PC-3 (cell line): ENCODE measurements at regions not wholly inside any gene's neighbourhood (a gene's known extent, or its start where the extent isn't known, plus 50 kb on each side); places are given as distances from the start of the nearest gene placed in this dataset.

Experiments
- ATAC-seq: fragments of 200-7000 bp; cut with Tn5 transposase; 2 replicates; pipeline ENCODE4 v1.9.1; 2020; ENCODE audit warnings: mild to moderate bottlenecking, moderate library complexity
- BruUV-seq: library from RNA; stranded (reverse); fragments of 400-500 nt; replicated peaks from 2 replicates; lab custom pipeline; 2021; lab: Mats Ljungman, UMichigan
- CTCF ChIA-PET: fragments of 300-600 bp; sonication (Branson Sonifier 250); formaldehyde crosslinking; loops from one replicate; lab custom pipeline; 2022; ENCODE audit warnings: antibody characterized with exemption; lab: Charles Lee
- POLR2A ChIA-PET: fragments of 300-600 bp; sonication (Branson Sonifier 250); formaldehyde crosslinking; loops from one replicate; lab custom pipeline; 2022; ENCODE audit warnings: antibody characterized with exemption; ENCODE audit not compliant: unreplicated experiment; lab: Charles Lee
- DNase-seq: peaks from one replicate; pipeline ENCODE4 v3.0.0-alpha.2; 2015
- H2AFZ ChIP-seq: fragments of 300-600 bp; sonication (generic); 2 replicates; pipeline ENCODE4 v1.6.0; 2016; ENCODE audit warnings: antibody characterized with exemption, low read length
- H3F3A ChIP-seq: fragments of 300-600 bp; sonication (generic); one replicate; pipeline ENCODE4 v1.6.0; 2017; ENCODE audit warnings: antibody characterized with exemption, low read length, control low read depth, mild to moderate bottlenecking; ENCODE audit not compliant: unreplicated experiment
- H3K27ac ChIP-seq: fragments of 300-600 bp; sonication (generic); 2 replicates; pipeline ENCODE4 v1.5.1; 2016; ENCODE audit warnings: mild to moderate bottlenecking, low read length
- H3K27me3 ChIP-seq: fragments of 300-600 bp; sonication (generic); 2 replicates; pipeline ENCODE4 v1.6.1; 2016; ENCODE audit warnings: low read length, mixed read lengths
- H3K36me3 ChIP-seq: fragments of 300-600 bp; sonication (generic); 2 replicates; pipeline ENCODE4 v1.6.1; 2016; ENCODE audit warnings: low read depth, mixed run types, low read length, mixed read lengths
- H3K4me1 ChIP-seq: fragments of 300-600 bp; sonication (generic); 2 replicates; pipeline ENCODE4 v1.5.1; 2016; ENCODE audit warnings: low read length; ENCODE audit not compliant: insufficient read depth
- H3K4me2 ChIP-seq: fragments of 300-600 bp; sonication (generic); 2 replicates; pipeline ENCODE4 v1.6.0; 2016; ENCODE audit warnings: low read length
- H3K4me3 ChIP-seq: fragments of 300-600 bp; sonication (generic); 2 replicates; pipeline ENCODE4 v1.5.1; 2016; ENCODE audit warnings: mild to moderate bottlenecking, low read length, mixed read lengths
- H3K79me2 ChIP-seq: fragments of 300-600 bp; sonication (generic); 2 replicates; pipeline ENCODE4 v1.6.1; 2017; ENCODE audit warnings: low read length, mixed read lengths
- H3K9ac ChIP-seq: fragments of 300-600 bp; sonication (generic); 2 replicates; pipeline ENCODE4 v1.6.0; 2016; ENCODE audit warnings: mild to moderate bottlenecking, low read length
- H3K9me2 ChIP-seq: fragments of 300-600 bp; sonication (generic); replicated peaks from 2 replicates; pipeline ENCODE4 v1.6.1; 2016; ENCODE audit warnings: mixed run types, low read length, mixed read lengths
- H3K9me3 ChIP-seq: fragments of 300-600 bp; sonication (generic); 2 replicates; pipeline ENCODE4 v1.6.1; 2016; ENCODE audit warnings: low read length, mixed read lengths
- H4K20me1 ChIP-seq: fragments of 300-600 bp; sonication (generic); 2 replicates; pipeline ENCODE4 v1.6.1; 2016; ENCODE audit warnings: low read length, mixed read lengths
- EZH2 ChIP-seq: fragments of 300-600 bp; sonication (generic); IDR thresholded peaks from one replicate; pipeline ENCODE4 v1.6.1; 2017; ENCODE audit warnings: antibody characterized with exemption, mild to moderate bottlenecking, low read length; ENCODE audit not compliant: unreplicated experiment
- EZH2phosphoT487 ChIP-seq: fragments of 300-600 bp; sonication (generic); IDR thresholded peaks from 2 replicates; pipeline ENCODE4 v1.6.1; 2018; ENCODE audit warnings: mild to moderate bottlenecking, antibody characterized with exemption, low read length, borderline replicate concordance
- intact Hi-C: fragments of 100-400 bp; cut with micrococcal nuclease; formaldehyde crosslinking; loops from 2 replicates; pipeline ENCODE4 v1.9.0; 2023
- TF ChIP-seq, protein P1 (sequence below): fragments of 300-600 bp; sonication (generic); conservative IDR thresholded peaks from 2 replicates; pipeline ENCODE4 v1.5.1; 2017; ENCODE audit warnings: antibody characterized with exemption, low read depth, mild to moderate bottlenecking, low read length

DNA sequence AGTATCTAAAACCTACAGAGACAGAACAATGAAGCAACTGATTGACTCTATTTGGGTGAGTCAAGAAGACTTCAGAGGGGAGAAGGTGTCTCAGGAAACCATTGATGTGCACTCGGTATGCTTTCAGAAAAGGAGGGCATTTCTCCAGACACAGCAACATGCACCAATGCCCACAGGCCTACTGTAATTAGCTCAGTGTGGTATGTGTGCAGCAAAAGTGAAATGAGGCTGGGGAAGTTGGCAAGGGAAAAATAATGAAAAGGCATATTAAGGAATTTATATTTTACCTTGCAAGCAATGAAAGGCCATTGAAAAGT lies 158.4 kb upstream of the GRIP1 start:
- no peaks in the 10 kb centered on the region for H3K27me3 ChIP-seq
- no peaks in the 10 kb centered on the region for H4K20me1 ChIP-seq
- intact Hi-C loops = no loop called here
- no peak overlapping the region for H3K4me2 ChIP-seq
- ChIA-PET CTCF (no interaction called here), POLR2A (no interaction called here)
- no peak overlapping the region for H2AFZ ChIP-seq
- no peak overlapping the region for H3K27ac ChIP-seq
- no TSS peak for BruUV-seq
- no peaks in the 10 kb centered on the region for H3K9me3 ChIP-seq
- ATAC-seq (no peak), DNase-seq (no peak)
- H3K79me2 ChIP-seq = no peaks in the 10 kb centered on the region
- H3K9ac ChIP-seq = no peak overlapping the region
- no peaks in the 10 kb centered on the region for H3K4me1 ChIP-seq
- H3K4me3 ChIP-seq = no peak overlapping the region
- TF ChIP-seq, protein P1, sequence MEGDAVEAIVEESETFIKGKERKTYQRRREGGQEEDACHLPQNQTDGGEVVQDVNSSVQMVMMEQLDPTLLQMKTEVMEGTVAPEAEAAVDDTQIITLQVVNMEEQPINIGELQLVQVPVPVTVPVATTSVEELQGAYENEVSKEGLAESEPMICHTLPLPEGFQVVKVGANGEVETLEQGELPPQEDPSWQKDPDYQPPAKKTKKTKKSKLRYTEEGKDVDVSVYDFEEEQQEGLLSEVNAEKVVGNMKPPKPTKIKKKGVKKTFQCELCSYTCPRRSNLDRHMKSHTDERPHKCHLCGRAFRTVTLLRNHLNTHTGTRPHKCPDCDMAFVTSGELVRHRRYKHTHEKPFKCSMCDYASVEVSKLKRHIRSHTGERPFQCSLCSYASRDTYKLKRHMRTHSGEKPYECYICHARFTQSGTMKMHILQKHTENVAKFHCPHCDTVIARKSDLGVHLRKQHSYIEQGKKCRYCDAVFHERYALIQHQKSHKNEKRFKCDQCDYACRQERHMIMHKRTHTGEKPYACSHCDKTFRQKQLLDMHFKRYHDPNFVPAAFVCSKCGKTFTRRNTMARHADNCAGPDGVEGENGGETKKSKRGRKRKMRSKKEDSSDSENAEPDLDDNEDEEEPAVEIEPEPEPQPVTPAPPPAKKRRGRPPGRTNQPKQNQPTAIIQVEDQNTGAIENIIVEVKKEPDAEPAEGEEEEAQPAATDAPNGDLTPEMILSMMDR = no peak
- TF ChIP-seq EZH2 = no peak
- TF ChIP-seq EZH2phosphoT487 = no peak
- no peaks in the 10 kb centered on the region for H3F3A ChIP-seq
- H3K36me3 ChIP-seq = no peaks in the 10 kb centered on the region
- H3K9me2 ChIP-seq = no peaks in the 10 kb centered on the region

DNA sequence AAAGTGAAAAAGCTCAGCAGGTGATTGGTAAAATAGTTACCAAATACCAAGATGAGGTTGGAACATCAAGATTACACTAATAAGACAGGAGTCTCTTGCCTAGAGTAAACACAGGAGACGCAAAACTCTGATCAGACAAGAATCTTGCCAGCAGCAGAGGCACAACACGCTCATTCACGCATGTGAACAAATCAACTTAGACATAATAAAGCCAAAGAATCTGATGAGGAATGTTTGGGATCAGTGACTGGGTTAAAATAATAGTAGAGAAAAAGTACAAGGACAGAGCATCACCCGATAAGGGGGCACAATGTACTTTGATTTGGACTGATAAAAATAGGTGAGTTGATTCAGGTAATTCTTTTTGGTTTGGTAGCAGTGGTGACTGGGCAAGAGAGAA lies 159.5 kb upstream of the GRIP1 start:
- no peak for TF ChIP-seq EZH2
- no peak for TF ChIP-seq EZH2phosphoT487
- TF ChIP-seq, protein P1 = no peak
- no peak overlapping the region for H3K9ac ChIP-seq
- no peaks in the 10 kb centered on the region for H3K79me2 ChIP-seq
- no peak overlapping the region for H3K4me2 ChIP-seq
- intact Hi-C loops = no loop called here
- H4K20me1 ChIP-seq = no peaks in the 10 kb centered on the region
- CTCF ChIA-PET = no interaction called here
- DNase-seq = no peak
- H3K27ac ChIP-seq = no peak overlapping the region
- POLR2A ChIA-PET = no interaction called here
- H3K36me3 ChIP-seq = no peaks in the 10 kb centered on the region
- no TSS peak for BruUV-seq
- no peak overlapping the region for H2AFZ ChIP-seq
- H3K4me1 ChIP-seq = no peaks in the 10 kb centered on the region
- H3F3A ChIP-seq = no peaks in the 10 kb centered on the region
- H3K9me2 ChIP-seq = no peaks in the 10 kb centered on the region
- ATAC-seq = no peak
- no peaks in the 10 kb centered on the region for H3K9me3 ChIP-seq
- H3K4me3 ChIP-seq = no peak overlapping the region
- no peaks in the 10 kb centered on the region for H3K27me3 ChIP-seq

DNA sequence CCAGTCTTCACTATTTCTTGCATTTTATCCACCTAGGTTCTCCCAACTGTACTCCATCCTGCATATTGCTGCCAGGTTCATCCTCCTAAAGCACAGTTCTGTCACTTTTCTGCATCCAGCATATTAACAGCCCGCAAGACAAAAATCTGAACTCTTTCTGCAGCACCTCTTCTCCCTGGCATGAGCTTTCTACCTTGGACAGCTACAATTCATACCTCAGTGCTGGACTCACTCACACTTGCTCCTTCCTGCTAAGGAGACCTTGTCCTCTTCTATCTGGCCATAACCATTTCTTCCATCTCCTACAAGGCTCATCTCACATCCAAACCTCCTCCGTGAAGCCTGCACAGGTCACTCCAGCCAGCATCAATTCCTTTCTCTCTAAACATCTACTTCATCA lies 170.1 kb upstream of the GRIP1 start:
- Histone ChIP-seq H3K9me3 (no peaks in the 10 kb centered on the region), H3K9ac (no peak overlapping the region), H3K4me3 (no peak overlapping the region), H3K4me1 (no peaks in the 10 kb centered on the region), H3K9me2 (no peaks in the 10 kb centered on the region), H3K79me2 (no peaks in the 10 kb centered on the region), H3K27ac (no peak overlapping the region), H3K4me2 (no peak overlapping the region), H3F3A (no peaks in the 10 kb centered on the region), H3K27me3 (no peaks in the 10 kb centered on the region), H4K20me1 (no peaks in the 10 kb centered on the region), H2AFZ (no peak overlapping the region), H3K36me3 (no peaks in the 10 kb centered on the region)
- CTCF ChIA-PET = no interaction called here
- ATAC-seq = no peak
- BruUV-seq = no TSS peak
- POLR2A ChIA-PET = no interaction called here
- TF ChIP-seq, protein P1 = no peak
- TF ChIP-seq EZH2phosphoT487 = no peak
- no peak for TF ChIP-seq EZH2
- DNase-seq = no peak
- intact Hi-C loops = no loop called here
